Body of pancreas (tissue), 4 donors: ENCODE measurements at regions not wholly inside any gene's neighbourhood (a gene's known extent, or its start where the extent isn't known, plus 50 kb on each side); places are given as distances from the start of the nearest gene placed in this dataset.

Experiments used
- ATAC-seq: fragments of 150-250 bp; one replicate; pipeline ENCODE4 v1.9.1; 2016
- DNase-seq, 4 donors: peaks; one replicate each; pipeline ENCODE4 v3.0.0-alpha.2; 2019
- H3K27ac ChIP-seq, 4 donors: fragments of 200-600 bp; sonication (generic); 1 replicate in 3 of 4; 2 replicates in 1 of 4; pipeline versions ENCODE4 v1.5.1 to v1.6.1; 2016 to 2019; ENCODE audit warnings: mild to moderate bottlenecking in 1 of 4, mixed read lengths in 1 of 4, moderate library complexity in 1 of 4
- H3K27me3 ChIP-seq, 2 donors: fragments of 200-600 bp; sonication (generic); one replicate each; pipeline ENCODE4 v1.6.0; 2016; ENCODE audit warnings: mild to moderate bottlenecking in 1 of 2
- H3K36me3 ChIP-seq, 2 donors: fragments of 200-600 bp; sonication (generic); replicated peaks in 1 of 2; 2 replicates each; pipeline ENCODE4 v1.5.1; 2016; ENCODE audit warnings: low read depth in 2 of 2; ENCODE audit not compliant: insufficient read depth in 1 of 2
- H3K4me1 ChIP-seq: fragments of 200-600 bp; sonication (generic); one replicate; pipeline ENCODE4 v1.6.0; 2016
- H3K4me3 ChIP-seq, 2 donors: fragments of 200-600 bp; sonication (generic); 1 replicate in 1 of 2; 2 replicates in 1 of 2; pipeline ENCODE4 v1.5.1; 2016 to 2019
- H3K9me3 ChIP-seq, 3 donors: fragments of 200-600 bp; sonication (generic); 1 replicate in 2 of 3; 2 replicates in 1 of 3; pipeline ENCODE4 v1.5.1; 2016
- POLR2A ChIP-seq, 3 donors: fragments of 450-650 bp; IDR thresholded peaks; one replicate each; pipeline ENCODE4 v1.6.1; 2016; ENCODE audit warnings: antibody characterized with exemption in 3 of 3, mild to moderate bottlenecking in 2 of 3
- WGBS, 2 donors: methylation state at CpG; one replicate each; pipeline ENCODE4 v1.1.5; 2017; 5-methylcytosine and 5-hydroxymethylcytosine counted together
- intact Hi-C: fragments of 100-400 bp; cut with DNase I; formaldehyde crosslinking; loops from one replicate; pipeline ENCODE4 v1.15.1; 2023
- TF ChIP-seq, protein P1 (sequence below), 7 experiments: fragments of 450-650 bp in 4 of 7; fragments of 200-600 bp in 3 of 7; sonication (generic) in 3 of 7; IDR thresholded peaks; one replicate each; pipeline ENCODE4 v1.5.1; 2016 to 2019; ENCODE audit warnings: antibody characterized with exemption in 7 of 7

GRCh38 chr6:113432521-113433334 is 424.4 kb upstream of the MARCKS start:
- WGBS, 2 donors: 75 to 91% methylated on average over 1 of the region's 1 CpG

GRCh38 chr6:113433335-113433991 is 423.7 kb upstream of the MARCKS start:
- no peak for TF ChIP-seq POLR2A (IDR thresholded peaks at IDR 0.05)
- TF ChIP-seq, protein P1, sequence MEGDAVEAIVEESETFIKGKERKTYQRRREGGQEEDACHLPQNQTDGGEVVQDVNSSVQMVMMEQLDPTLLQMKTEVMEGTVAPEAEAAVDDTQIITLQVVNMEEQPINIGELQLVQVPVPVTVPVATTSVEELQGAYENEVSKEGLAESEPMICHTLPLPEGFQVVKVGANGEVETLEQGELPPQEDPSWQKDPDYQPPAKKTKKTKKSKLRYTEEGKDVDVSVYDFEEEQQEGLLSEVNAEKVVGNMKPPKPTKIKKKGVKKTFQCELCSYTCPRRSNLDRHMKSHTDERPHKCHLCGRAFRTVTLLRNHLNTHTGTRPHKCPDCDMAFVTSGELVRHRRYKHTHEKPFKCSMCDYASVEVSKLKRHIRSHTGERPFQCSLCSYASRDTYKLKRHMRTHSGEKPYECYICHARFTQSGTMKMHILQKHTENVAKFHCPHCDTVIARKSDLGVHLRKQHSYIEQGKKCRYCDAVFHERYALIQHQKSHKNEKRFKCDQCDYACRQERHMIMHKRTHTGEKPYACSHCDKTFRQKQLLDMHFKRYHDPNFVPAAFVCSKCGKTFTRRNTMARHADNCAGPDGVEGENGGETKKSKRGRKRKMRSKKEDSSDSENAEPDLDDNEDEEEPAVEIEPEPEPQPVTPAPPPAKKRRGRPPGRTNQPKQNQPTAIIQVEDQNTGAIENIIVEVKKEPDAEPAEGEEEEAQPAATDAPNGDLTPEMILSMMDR (IDR thresholded peaks at IDR 0.05): no peak

More at GRCh38 chr6:113432521-113433334, 424.4 kb upstream of the MARCKS start:
- Histone ChIP-seq H3K4me3 (no peak overlapping the region), H3K4me1 (peaks cover 22% of the 10 kb centered on the region), H3K36me3 (no peaks in the 10 kb centered on the region), H3K27ac (peak overlapping the region in 3 of 4 donors; percentile 18 to 50 (median 23)), H3K27me3 (no peaks in the 10 kb centered on the region), H3K9me3 (no peaks in the 10 kb centered on the region)
- ATAC-seq (no peak), DNase-seq (no peak)
- intact Hi-C loops: no loop called here
- no peak for TF ChIP-seq POLR2A (IDR thresholded peaks at IDR 0.05)
- TF ChIP-seq, protein P1 (IDR thresholded peaks at IDR 0.05): no peak

DNA sequence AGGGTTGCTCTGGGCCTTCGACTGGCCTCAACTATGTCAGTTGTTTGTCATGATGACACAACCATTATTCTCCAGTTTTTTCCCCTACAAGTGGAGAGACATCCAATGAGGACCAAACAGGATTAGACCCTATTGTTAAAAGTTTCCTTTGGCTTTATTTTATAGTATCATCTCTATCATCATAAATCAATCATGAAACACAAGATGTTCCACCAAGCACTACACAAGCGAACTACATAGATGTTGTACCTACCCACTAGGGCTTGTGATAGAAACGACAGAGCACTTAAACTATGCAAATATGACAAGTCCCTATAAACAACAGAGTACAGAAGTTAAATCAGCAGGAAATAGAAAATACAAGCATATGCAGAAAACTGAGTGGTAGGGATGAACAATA is 422.5 kb upstream of the MARCKS start:
- H3K36me3 ChIP-seq: no peaks in the 10 kb centered on the region
- DNase-seq: no peak
- no peak for ATAC-seq
- intact Hi-C loops: no loop called here
- H3K4me1 ChIP-seq: peaks cover 22% of the 10 kb centered on the region
- no peak for TF ChIP-seq POLR2A (IDR thresholded peaks at IDR 0.05)
- TF ChIP-seq, protein P1 (IDR thresholded peaks at IDR 0.05): no peak
- H3K4me3 ChIP-seq: no peak overlapping the region
- H3K27me3 ChIP-seq: no peaks in the 10 kb centered on the region
- 82 to 88% methylated on average over 3 of the region's 3 CpGs for WGBS, 2 donors
- no peak overlapping the region for H3K27ac ChIP-seq
- H3K9me3 ChIP-seq: no peaks in the 10 kb centered on the region

More at GRCh38 chr6:113433335-113433991, 423.7 kb upstream of the MARCKS start:
- H3K9me3 ChIP-seq: no peaks in the 10 kb centered on the region
- DNase-seq (peak; percentile 41 to 68 (median 56)), ATAC-seq (peak; percentile 90)
- intact Hi-C loops: no loop called here
- H3K27ac ChIP-seq: peak overlapping the region in 3 of 4 donors; percentile 18 to 50 (median 23)
- WGBS, 2 donors: 19 to 23% methylated on average over 6 of the region's 6 CpGs
- H3K36me3 ChIP-seq: no peaks in the 10 kb centered on the region
- no peaks in the 10 kb centered on the region for H3K27me3 ChIP-seq
- no peak overlapping the region for H3K4me3 ChIP-seq
- H3K4me1 ChIP-seq: peaks cover 22% of the 10 kb centered on the region

DNA sequence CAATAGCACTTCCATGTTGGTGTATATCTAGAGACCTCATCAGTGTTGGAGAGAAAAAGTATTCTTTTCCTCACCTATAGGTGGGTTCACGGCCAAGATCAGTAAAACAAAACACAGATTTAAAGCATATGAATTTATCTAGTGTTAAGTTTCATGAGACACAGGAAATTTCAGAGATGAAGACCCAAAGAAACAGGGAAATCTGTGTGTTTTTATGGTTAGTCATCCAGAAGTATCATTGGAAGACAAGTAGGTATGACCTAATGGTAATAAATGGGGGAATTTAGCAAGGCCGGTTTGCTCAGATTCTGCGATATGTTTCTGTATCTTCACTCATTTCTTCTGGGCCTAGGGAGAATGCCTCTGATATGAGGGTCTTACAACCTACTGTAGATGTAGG is 419.6 kb upstream of the MARCKS start:
- Histone ChIP-seq H3K27me3 (no peaks in the 10 kb centered on the region), H3K27ac (no peak overlapping the region), H3K4me3 (no peak overlapping the region), H3K36me3 (no peaks in the 10 kb centered on the region), H3K4me1 (peaks cover 19% of the 10 kb centered on the region), H3K9me3 (no peaks in the 10 kb centered on the region)
- TF ChIP-seq POLR2A (IDR thresholded peaks at IDR 0.05): no peak
- TF ChIP-seq, protein P1 (IDR thresholded peaks at IDR 0.05): no peak
- DNase-seq: no peak
- intact Hi-C loops: no loop called here
- no peak for ATAC-seq
- WGBS, 2 donors: 39 to 43% methylated on average over 3 of the region's 3 CpGs
